GM19043 (cell line): ENCODE measurements at regions not wholly inside any gene's neighbourhood (a gene's known extent, or its start where the extent isn't known, plus 50 kb on each side); places are given as distances from the start of the nearest gene placed in this dataset.

Source experiments
- ATAC-seq: cut with Tn5 transposase; IDR thresholded peaks from one replicate; pipeline ENCODE4 v1.9.1; 2021; ENCODE audit warnings: low read depth; ENCODE audit not compliant: unreplicated experiment

- no peak for ATAC-seq
Observed at GRCh38 chr1:209398313-209398991, 185.1 kb upstream of the CAMK1G start.

GRCh38 chr1:209399800-209400199, 183.7 kb upstream of the CAMK1G start:
- no peak for ATAC-seq

- ATAC-seq = no peak
Observed at GRCh38 chr1:209400351-209401220, 182.9 kb upstream of the CAMK1G start.

- no peak for ATAC-seq
Observed at GRCh38 chr1:209402697-209403096, 180.8 kb upstream of the CAMK1G start.

DNA sequence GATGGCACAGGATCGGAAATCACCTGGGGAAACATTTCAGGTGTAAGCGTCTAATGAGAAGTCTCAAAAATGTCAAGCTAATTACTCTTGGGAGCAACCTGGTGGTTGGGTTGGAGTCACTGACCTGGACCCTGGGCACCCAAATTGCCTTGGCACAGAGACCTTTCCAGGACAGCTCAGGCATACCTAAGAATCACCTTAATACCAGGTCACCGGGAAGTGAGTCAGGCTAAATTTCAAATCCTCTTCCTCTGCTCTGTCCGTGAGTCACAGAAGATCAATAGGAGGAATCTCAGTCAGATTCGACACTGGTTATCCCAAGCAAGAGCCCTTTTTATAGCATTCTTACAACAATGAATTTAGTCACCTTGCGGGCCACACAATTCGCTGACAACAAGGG, 179.6 kb upstream of the CAMK1G start:
- ATAC-seq = no peak

- no peak for ATAC-seq
Observed at GRCh38 chr1:209404577-209404976, 178.9 kb upstream of the CAMK1G start.

- no peak for ATAC-seq
Observed at GRCh38 chr1:209405183-209405814, 178.2 kb upstream of the CAMK1G start.

DNA sequence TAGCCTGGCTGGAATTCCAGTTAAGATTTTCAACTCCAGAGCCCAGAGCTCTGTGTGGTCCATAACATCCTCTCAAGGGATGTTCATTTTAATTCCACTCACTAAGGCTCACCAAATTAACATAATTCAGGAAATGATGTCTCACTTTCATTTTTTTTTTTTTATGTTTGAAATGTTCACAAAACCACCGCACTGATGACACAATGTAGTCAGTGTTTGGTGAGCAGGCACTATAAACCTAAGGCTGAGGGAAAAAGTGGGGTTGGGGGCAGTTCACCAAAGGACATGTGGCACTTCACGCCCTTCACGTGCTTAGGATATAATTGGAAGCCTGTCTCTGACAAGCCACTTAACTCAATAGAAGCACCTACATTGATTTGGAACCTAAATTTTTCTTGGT, 177.3 kb upstream of the CAMK1G start:
- no peak for ATAC-seq

DNA sequence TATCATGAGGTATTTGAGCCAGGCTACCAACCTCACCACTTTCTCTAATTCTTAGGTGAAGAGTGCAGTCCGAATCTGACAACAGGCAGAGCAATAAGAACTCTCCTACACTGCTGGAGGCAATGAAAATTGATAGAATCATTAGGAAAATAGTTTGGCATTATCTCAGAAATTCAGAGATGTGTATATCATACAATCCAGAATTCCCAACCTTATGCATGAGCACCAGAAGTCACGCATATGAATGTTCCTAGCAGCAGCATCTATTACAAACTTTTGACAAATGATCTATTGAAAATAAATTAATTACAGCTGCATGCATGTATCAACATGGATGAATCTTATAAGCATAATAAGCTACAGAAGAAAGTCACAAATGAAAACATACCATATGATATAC, 176.9 kb upstream of the CAMK1G start:
- ATAC-seq = no peak

DNA sequence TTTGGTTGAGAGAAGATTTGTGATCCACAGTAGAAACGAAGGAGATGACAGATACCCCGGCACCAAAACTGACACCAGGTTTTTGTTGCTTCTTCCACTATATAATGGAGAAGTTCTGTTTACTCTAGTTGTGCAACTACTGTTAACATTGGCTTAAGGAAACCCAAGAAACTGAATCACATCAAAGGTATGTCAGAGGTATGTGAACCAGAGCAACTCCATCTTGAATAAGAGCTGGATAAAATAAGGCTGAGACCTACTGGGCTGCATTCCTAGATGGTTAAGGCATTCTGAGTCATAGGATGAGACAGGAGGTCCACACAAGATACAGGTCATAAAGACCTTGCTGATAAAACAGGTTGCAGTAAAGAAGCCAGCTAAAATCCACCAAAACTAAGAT, 173.7 kb upstream of the CAMK1G start:
- ATAC-seq = no peak

GRCh38 chr1:209411491-209411929, 172.0 kb upstream of the CAMK1G start:
- ATAC-seq = no peak

- ATAC-seq = no peak
Observed at GRCh38 chr1:209412036-209412435, 171.5 kb upstream of the CAMK1G start.

- no peak for ATAC-seq
Observed at GRCh38 chr1:209412566-209412965, 170.9 kb upstream of the CAMK1G start.

DNA sequence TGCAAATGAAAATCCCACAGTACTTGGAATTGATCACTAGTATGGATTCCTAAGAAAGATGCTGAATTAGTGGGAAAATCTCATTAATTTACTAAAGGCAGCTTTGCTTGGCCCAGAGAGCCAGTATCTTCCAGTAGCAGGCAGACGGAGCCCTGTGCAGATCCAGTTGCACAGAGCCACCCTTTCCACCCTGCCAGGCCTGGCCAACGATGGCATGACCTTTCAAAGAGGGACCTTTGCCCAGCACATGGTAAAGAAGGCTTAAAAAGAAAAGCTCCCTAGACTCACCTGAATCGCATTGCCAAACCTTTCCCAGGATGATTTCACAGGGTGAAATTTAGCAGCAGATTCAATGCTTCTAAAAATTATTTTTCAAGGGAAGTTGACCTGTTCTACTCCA, 170.5 kb upstream of the CAMK1G start:
- no peak for ATAC-seq

DNA sequence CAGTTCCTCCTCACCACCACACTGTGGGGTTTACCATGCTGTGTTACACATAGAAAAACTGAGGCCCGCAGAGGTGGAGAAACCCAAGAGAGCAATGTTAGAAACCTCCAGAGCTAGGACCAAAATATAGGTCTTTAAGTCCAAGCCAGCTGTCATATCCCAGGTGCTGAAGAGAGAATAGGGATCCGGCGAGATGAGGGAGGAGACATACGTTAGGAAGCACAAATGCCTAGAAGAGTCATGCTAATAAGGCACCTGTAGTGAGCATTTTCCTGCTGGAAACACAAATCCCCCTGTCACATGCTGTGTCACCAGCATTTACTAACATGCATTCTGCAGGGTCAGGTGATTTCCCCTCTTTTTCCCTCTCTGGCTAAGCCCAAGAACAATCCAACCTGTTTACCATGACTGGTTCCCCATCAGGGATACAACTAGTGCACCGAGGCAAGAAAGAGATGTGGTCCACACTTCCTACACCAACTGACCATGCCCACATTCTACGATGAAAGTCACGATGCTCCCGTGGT, 168.6 kb upstream of the CAMK1G start:
- ATAC-seq = no peak

GRCh38 chr1:209416039-209416438, 167.5 kb upstream of the CAMK1G start:
- ATAC-seq = no peak

- no peak for ATAC-seq
Observed at GRCh38 chr1:209416716-209417115, 166.8 kb upstream of the CAMK1G start.

DNA sequence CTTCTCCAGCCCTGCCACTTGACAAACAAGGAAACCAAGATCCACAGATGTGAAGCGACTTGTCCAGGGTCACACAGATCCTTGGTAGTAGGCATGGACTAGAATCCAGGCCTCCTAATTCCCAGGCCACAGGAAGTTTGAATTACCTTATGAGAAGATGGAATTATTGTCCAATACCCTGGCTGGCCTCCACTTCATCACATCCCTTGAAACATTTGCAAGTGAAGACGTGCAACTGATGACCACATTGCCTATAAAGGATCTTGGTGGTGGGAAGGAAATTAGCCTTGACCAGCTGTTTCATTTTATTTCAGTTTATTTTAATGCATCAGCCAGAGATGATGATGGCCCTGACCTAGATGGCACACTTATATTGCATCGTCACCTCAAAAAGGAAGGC, 165.8 kb upstream of the CAMK1G start:
- no peak for ATAC-seq

- no peak for ATAC-seq
Observed at GRCh38 chr1:209420276-209420675, 163.2 kb upstream of the CAMK1G start.

- ATAC-seq = no peak
Observed at GRCh38 chr1:209421186-209421585, 162.3 kb upstream of the CAMK1G start.

- no peak for ATAC-seq
Observed at GRCh38 chr1:209421978-209422680, 161.4 kb upstream of the CAMK1G start.
